MM.1S (cell line): ENCODE measurements at regions not wholly inside any gene's neighbourhood (a gene's known extent, or its start where the extent isn't known, plus 50 kb on each side); places are given as distances from the start of the nearest gene placed in this dataset.
"Not testable (repeated sequence)": the region's sequence is repeated elsewhere in the genome, so short reads cannot be mapped to it uniquely, and the experiment has no call there.

ENCODE experiments used
- CTCF ChIP-seq: fragments of 300-600 bp; sonication (generic); IDR thresholded peaks from 2 replicates; pipeline ENCODE4 v1.5.1; 2016; ENCODE audit warnings: antibody characterized with exemption, low read length, mixed read lengths
- EZH2 ChIP-seq: fragments of 300-600 bp; sonication (generic); optimal IDR thresholded peaks from 2 replicates; pipeline ENCODE3; 2017; ENCODE audit warnings: low read depth, mild to moderate bottlenecking, antibody characterized with exemption, low read length, mixed read lengths
- EZH2phosphoT487 ChIP-seq: fragments of 300-600 bp; sonication (generic); IDR thresholded peaks from 2 replicates; pipeline ENCODE4 v1.6.1; 2018; ENCODE audit warnings: antibody characterized with exemption, low read length

GRCh38 chr6:15742013-15742412 lies 79.2 kb upstream of the DTNBP1 start:
- not testable (repeated sequence) for TF ChIP-seq CTCF, EZH2, EZH2phosphoT487
